Vagina (tissue), 2 donors: ENCODE measurements at regions not wholly inside any gene's neighbourhood (a gene's known extent, or its start where the extent isn't known, plus 50 kb on each side); places are given as distances from the start of the nearest gene placed in this dataset.

Experiments used
- CTCF ChIP-seq, 3 experiments: fragments of 450-650 bp in 2 of 3; fragments of 200-600 bp in 1 of 3; sonication (generic) in 1 of 3; IDR thresholded peaks; one replicate each; pipeline ENCODE4 v1.5.1; 2017 to 2019; ENCODE audit warnings: antibody characterized with exemption in 3 of 3, mild to moderate bottlenecking in 2 of 3, moderate library complexity in 2 of 3
- POLR2A ChIP-seq, 2 donors: fragments of 450-650 bp; IDR thresholded peaks; one replicate each; pipeline ENCODE4 v1.6.1; 2017; ENCODE audit warnings: antibody characterized with exemption in 2 of 2, mild to moderate bottlenecking in 2 of 2, moderate library complexity in 2 of 2

GRCh38 chr11:129720156-129720555 is 95.5 kb upstream of the TMEM45B start:
- TF ChIP-seq POLR2A (IDR thresholded peaks at IDR 0.05) (no peak), CTCF (IDR thresholded peaks at IDR 0.05) (no peak)
